GM19193 (cell line): ENCODE measurements at regions not wholly inside any gene's neighbourhood (a gene's known extent, or its start where the extent isn't known, plus 50 kb on each side); places are given as distances from the start of the nearest gene placed in this dataset.

ENCODE experiments used
- POLR2A ChIP-seq: IDR thresholded peaks from 4 replicates; pipeline ENCODE4 v1.6.1; 2011; ENCODE audit not compliant: insufficient read depth, insufficient read length; ENCODE audit errors: extremely low read depth

GRCh38 chr15:31267161-31268107, 59.2 kb upstream of the KLF13 start:
- TF ChIP-seq POLR2A = no peak

- TF ChIP-seq POLR2A = no peak
Observed at GRCh38 chr15:31268108-31268501, 58.5 kb upstream of the KLF13 start.

GRCh38 chr15:31268911-31269784, 57.5 kb upstream of the KLF13 start:
- no peak for TF ChIP-seq POLR2A

GRCh38 chr15:31269816-31270575, 56.6 kb upstream of the KLF13 start:
- TF ChIP-seq POLR2A = no peak

GRCh38 chr15:31270767-31271166, 55.9 kb upstream of the KLF13 start:
- no peak for TF ChIP-seq POLR2A

DNA sequence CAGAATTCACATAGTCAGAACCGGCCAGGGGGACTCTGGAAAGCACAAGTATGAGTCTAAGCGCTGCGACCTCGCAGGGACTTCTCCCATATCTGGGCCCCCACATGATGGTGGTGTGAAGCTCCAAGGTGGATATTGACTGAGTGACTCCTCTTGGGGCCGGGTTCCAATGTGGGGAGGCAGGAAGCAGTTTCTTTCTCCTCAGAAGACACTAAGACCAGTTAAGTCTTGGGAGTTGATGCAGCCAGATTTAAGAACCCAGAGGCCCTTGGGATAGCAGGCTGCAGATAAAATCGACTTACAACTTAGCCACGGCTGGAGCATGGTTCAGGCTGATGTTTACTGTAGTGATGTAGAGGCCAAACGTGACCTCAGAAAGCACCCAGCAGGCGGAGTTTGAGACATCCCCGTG, 55.4 kb upstream of the KLF13 start:
- no peak for TF ChIP-seq POLR2A

DNA sequence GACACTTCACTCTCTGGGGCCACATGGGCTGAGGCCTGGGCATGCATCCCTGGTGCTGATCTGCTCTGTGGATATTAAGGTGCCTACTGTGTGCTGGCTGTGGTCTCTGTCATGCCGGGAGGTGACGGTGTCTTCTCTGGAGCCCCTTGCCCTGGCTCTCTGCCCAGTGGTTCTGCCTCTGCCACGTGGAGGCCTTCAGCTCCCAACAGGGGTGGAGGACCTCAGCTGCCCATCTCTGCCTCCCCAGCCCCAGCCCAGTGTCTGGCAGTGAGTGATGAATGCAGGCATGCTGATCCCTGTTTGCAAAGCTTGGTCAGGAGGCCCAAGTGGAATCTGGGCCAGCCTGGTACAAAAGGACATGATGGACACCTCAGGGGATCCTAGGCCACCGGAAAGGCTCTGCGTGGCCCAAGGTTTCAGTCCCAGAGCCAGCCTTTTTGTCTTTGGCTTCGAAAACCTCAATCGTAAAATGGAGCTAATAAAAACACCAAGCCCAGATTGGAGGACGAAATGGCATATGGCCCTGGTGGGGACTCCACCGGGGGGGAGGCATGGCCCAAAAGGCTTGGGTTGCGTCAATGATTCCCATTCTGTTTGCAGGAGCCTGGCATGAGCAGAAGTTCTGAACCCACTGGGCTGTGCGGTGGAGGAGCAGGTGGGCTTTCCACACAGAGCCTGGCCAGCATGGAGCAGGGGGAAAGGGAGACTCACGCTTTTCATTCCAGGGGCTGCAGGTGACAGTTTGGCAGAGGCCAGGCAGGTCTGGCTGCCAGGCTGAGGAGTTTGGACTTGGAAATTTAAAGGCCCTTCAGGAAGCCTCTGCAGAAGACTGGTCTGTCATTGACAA, 54.7 kb upstream of the KLF13 start:
- TF ChIP-seq POLR2A = no peak

DNA sequence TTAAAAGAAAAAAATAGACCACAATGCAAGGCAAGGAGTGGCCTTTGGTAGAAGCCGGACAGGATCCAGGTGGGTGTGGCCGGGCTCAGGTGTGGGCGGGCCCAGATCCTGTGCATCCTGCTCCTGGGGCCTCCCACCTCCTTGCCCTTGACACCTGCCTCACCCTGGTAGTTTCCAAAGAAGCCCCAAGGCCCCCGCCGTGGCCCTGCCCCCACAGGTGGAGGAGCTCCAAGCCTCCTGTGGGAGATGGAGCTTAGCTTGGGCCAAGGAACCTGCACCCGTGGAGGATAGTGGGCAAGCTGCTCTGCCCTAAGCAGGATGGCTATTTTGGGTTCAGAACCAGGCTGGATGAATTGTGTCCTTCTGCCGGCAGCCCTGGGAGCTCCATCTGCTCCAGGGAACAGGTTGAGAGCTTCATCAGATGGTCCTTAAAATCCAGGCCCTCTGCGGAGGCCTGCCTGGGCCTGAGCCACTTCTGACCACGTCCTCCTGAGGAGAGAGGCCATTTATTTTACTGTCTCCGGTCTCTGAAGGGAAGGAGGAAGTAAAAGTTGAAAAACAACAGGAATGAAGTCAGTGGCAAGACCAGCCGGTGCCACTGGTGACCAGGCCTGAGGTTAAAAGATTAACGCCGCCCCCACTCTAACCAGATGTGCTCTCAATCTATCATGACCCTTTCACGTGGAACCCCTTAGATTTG, 53.9 kb upstream of the KLF13 start:
- no peak for TF ChIP-seq POLR2A

GRCh38 chr15:31273258-31273941, 53.2 kb upstream of the KLF13 start:
- no peak for TF ChIP-seq POLR2A

DNA sequence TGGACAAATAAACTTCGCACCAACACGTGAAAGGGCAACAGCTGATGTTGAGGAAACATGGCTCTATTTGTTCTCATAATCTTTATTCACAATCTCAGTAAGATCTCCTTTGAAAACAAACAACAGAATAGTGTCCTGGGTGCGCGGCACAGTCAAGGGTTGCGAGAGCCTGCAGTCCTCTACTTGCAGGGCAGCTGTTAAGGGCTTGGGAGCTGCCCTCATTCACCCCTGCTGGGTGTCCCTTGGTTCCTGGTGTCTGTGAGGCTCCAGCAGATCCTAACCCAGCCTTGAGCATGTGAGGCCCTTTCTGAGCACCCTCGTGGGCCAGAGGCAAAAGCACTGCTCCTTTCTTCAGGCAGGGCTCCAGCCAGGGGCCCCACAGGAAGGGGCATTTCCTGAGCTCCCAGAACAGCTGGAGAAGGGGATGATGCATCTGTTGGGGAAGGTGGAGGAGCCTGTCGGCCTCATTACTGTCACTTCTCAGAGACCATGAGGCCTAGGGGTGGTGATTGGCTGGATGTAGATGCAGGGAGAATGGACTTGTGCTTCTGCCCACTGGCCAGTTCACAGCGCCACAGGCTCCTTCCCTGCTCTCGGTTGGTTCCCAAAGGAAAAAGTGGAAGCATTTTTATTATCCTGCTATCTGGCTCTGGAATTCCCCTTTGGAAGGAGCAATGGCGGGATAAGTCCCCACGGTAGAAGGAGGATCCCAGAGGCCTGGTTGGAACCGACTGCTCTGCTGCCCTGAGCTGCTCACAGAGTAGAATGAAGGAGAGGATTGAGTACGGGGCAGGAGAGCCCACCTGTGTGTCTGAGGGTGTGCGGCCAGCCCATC, 51.9 kb upstream of the KLF13 start:
- TF ChIP-seq POLR2A = no peak

DNA sequence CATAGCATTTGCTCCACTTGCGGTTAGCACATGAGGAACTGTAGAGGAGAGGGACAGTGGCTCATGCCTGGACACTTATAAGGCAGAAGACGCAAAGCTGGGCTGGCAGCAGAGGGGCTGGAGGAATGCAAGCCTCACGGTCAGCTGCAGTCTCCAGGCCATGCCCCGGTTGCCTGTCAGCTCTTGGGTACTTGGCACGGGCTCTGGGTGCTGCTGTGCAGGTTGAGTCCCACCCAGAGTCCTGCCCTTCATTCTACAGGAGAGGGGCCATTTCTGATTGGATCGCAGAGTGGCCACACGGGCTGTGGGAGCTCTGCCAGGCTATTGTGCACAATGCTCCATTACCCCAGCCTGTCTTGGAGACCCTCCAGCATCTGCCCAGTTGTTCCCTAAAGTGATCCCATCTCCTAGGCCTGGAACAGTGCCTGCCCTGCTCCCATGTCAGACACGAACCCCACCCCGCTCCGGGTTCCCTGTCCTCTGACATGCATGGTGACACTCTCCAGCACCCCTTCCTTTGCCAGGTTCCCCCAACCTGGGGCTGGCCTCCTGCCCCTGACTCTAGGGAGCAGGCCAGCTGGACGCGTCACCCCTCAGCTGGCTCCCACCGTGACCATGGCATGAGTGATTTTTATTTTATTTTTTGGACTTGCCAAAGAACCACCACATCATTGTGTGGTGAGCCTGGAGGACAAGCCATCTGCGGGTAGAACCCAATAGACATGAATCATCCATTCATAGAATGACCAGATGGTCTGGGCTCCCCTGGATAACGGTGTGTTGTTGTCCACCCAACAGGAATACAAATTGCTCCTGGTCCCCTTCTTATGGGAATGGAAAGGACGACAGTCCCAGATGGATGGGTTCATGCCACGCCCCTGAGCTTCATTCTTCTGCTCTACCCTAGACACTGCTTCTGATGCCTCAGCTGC, 51.0 kb upstream of the KLF13 start:
- no peak for TF ChIP-seq POLR2A
